GM21737 (cell line): ENCODE measurements at regions not wholly inside any gene's neighbourhood (a gene's known extent, or its start where the extent isn't known, plus 50 kb on each side); places are given as distances from the start of the nearest gene placed in this dataset.
"Not testable (repeated sequence)": the region's sequence is repeated elsewhere in the genome, so short reads cannot be mapped to it uniquely, and the experiment has no call there.

Experiments used
- ATAC-seq: cut with Tn5 transposase; IDR thresholded peaks from one replicate; pipeline ENCODE4 v1.9.1; 2021; ENCODE audit warnings: mild to moderate bottlenecking, moderate library complexity; ENCODE audit not compliant: unreplicated experiment

DNA sequence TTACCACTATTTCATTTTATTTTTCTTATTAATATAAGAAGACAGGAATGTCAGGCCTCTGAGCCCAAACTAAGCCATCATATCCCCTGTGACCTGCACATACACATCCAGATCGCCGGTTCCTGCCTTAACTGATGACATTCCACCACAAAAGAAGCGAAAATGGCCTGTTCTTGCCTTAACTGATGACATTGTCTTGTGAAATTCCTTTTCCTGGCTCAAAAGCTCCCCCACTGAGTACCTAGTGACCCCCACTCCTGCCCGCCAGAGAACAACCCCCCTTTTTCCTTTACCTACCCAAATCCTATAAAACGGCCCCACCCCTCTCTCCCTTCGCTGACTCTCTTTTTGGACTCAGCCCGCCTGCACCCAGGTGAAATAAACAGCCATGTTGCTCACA, 77.8 kb upstream of the FANCL start:
- not testable (repeated sequence) for ATAC-seq

DNA sequence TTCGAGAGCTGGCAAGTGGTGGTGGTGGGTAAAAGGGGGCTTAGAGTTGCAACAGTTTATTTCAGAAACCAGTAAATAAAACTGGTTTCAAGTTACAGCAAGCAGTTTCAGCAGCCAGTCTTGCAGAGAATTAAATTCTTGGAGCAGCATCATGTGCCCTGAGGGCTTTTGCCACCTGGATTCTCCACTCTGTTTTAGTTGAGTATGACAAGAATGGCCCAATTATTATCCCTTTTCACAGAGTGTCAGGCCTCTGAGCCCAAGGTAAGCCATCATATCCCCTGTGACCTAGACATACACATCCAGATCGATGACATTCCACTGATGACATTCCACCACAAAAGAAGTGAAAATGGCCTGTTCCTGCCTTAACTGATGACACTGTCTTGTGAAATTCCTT, 72.8 kb upstream of the FANCL start:
- no peak for ATAC-seq

DNA sequence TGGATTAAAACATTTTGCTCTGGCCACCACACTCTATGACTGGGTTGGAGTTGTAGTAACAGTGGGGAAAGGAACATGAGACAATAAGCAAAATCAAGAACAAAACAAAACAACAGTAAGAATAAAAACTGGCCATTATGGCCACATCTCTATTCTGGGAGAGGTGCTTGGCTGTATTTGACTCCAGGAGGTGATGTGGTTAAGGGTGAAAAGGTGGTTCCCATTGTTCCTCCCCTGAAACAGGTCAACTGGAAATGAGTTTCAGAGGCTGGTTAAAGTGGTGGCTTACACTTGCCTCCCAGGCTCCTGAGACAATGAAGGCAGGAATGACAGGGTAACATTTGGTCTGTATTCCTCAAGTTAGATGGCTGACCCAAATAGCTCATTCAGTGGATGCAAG, 67.3 kb upstream of the FANCL start:
- no peak for ATAC-seq

DNA sequence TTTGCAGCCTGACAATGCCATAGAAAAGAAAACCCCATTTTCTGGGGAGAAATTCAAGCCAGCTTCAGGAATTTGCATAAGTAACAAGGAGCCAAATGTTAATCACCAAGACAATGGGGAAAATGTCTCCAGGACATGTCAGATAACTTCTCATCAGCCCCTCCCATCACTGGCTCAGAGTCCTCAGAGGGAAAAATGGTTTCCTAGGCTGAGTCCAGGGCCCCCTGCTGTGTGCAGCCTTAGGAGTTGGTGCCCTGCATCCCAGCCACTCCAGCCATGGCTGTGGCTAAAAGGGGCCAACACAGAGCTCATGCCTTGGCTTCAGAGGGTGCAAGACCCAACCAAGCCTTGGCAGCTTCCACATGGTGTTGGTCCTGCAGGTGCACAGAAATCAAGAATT, 63.7 kb upstream of the FANCL start:
- ATAC-seq, result no peak

DNA sequence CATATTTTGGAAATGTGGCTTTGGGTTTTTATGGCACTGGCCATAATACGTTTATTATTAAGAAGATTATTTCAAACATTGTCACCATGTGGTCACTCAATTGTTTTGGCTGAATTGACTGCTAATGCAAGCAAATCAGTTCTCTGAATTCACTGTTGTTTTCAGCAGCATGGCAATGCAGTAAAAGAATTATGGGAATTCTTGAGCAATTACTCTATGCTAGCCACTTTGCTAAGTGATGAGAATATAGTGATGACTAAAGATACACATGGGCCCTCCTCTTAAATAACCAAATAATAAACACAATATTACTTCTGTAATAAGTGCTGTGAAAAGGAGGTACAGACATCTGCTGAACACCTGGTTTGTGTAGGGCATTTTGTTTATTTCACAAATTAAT, 58.0 kb upstream of the FANCL start:
- no peak for ATAC-seq

DNA sequence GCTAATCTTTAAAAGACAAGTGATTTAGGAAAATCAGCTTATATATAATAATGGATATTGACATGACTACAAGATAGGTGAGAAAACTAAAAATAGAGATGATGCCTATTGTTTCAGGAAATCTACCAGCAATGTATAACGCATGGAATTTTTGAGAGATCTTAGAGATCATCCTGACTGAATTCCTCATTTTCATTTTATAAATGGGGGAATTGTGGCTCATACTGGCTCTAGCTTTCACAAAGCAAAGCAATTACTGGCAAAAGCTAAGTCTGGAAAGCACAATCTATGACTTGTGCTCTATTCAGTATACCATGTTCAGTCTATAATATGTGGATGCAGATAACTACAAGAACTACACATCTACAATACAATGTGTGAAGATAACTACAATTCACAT, 51.9 kb upstream of the FANCL start:
- no peak for ATAC-seq

DNA sequence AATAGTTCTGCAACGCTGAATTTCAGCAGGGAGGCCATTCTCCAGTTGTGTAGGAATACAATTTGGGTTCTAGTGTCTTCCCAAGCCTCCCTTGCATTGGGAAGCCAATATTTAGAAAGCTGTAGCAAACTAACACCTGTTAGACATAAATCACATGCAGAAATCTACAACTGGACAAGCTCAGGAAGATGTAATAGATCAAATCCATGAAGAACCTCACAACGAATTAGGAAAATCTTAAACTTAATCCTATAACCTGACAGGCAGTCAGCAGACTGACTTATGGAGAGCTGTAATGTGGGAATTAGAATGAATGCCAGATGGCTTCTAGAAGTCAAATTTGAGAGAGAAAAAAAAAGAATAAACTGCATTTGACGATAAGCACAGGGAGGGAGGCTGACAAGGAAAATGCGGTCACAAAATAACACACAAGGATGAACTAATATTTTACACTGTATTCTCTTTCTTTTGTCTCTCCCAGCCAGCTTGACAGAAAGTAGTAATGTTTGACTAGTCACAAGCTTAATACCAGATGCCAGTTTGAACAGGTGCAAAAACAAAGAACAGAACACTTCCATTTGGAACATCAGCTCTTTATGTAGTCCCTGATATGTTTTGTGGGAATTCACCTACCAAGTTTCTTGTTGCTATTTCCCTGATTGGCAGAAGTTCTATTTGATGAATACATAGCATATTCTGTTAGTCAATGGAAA, 50.8 kb upstream of the FANCL start:
- ATAC-seq, result no peak
